22Rv1 (cell line): ENCODE measurements at regions not wholly inside any gene's neighbourhood (a gene's known extent, or its start where the extent isn't known, plus 50 kb on each side); places are given as distances from the start of the nearest gene placed in this dataset.
"Not testable (repeated sequence)": the region's sequence is repeated elsewhere in the genome, so short reads cannot be mapped to it uniquely, and the experiment has no call there.

ENCODE experiments used
- H3K27ac ChIP-seq: fragments of 450-650 bp; 2 replicates; pipeline ENCODE4 v1.5.1; 2017
- CTCF ChIP-seq: fragments of 450-650 bp; IDR thresholded peaks from 2 replicates; pipeline ENCODE4 v1.5.1; 2017; ENCODE audit warnings: mild to moderate bottlenecking
- ZFX ChIP-seq: fragments of 450-650 bp; IDR thresholded peaks from 2 replicates; pipeline ENCODE4 v1.6.1; 2017; ENCODE audit warnings: antibody characterized with exemption, borderline replicate concordance

GRCh38 chr5:26518065-26518464 lies 520.3 kb downstream of the CDH9 start:
- TF ChIP-seq CTCF (no peak), ZFX (no peak)
- H3K27ac ChIP-seq: no peak overlapping the region

DNA sequence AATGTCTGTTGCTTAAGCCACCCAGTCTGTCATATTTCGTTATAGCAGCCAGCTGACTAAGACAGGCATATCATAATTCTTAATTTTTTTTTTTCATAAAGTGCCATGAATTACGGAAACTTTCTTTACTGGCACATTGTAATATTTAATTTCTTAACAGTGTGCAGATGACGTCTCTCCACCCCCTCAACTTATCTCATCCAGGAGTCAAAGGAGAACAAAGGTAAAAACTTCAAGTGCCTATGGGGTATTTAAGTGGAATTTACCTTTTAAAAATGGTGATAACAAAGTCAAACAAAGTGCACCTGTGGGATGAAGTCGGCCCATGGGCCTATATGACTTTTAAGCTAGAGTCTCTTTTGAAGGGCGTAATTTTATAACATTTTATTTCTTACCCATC lies 539.4 kb downstream of the CDH9 start:
- TF ChIP-seq CTCF (no peak), ZFX (no peak)
- H3K27ac ChIP-seq: no peak overlapping the region

- no peak for TF ChIP-seq ZFX
- no peak for TF ChIP-seq CTCF
Observed at GRCh38 chr5:26495437-26495836, 542.9 kb downstream of the CDH9 start.

GRCh38 chr5:26492906-26493459 lies 545.4 kb downstream of the CDH9 start:
- TF ChIP-seq ZFX: no peak
- TF ChIP-seq CTCF: no peak
- no peak overlapping the region for H3K27ac ChIP-seq

More at GRCh38 chr5:26495437-26495836, 542.9 kb downstream of the CDH9 start:
- no peak overlapping the region for H3K27ac ChIP-seq

- no peak overlapping the region for H3K27ac ChIP-seq
- TF ChIP-seq CTCF (no peak), ZFX (no peak)
Observed at GRCh38 chr5:26487553-26487952, 550.8 kb downstream of the CDH9 start.

DNA sequence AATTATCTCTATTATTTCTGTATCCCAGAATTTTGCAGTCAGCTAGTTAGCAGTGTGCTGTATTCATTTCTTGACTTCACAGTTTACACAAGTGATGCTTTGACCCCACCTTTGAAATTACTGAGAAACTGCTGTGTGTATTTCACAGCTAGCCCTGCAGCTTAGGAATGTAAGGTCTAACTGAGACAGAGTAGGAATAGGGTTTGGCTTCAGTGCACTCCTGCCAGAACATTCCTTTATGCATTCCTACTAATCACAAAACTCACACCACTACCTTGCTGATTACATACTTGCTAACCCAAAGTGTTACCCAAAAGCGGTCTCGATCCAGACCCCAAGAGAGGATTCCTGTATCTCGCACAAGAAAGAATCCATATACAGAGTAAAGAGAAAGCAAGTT lies 551.8 kb downstream of the CDH9 start:
- H3K27ac ChIP-seq: no peak overlapping the region
- TF ChIP-seq CTCF: no peak
- TF ChIP-seq ZFX: no peak

DNA sequence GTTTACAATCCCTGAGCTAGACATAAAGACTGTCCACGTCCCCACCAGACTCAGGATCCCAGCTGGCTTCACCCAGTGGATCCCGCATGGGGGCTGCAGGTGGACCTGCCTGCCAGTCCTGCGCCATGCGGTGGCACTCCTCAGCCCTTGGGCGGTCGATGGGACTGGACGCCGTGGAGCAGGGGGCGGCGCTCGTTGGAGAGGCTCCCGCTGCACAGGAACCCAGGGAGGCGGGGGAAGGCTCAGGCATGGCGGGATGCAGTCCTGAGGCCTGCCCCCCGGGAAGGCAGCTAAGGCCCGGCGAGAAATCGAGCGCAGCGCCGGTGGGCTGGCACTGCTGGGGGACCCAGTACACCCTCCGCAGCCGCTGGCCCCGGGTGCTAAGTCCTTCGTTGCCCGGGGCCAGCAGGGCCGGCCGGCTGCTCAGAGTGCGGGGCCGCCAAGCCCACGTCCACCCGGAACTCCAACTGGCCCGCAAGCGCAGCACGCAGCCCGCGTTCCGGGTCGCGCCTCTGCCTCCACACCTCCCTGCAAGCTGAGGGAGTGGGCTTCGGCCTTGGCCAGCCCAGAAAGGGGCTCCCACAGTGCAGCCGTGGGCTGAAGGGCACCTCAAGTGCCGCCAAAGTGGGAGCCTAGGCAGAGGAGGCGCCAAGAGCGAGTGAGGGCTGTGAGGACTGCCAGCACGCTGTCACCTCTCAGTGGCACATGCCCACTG lies 553.1 kb downstream of the CDH9 start:
- H3K27ac ChIP-seq: not testable (repeated sequence)
